Left renal cortex interstitium (tissue), 4 donors: ENCODE measurements at regions not wholly inside any gene's neighbourhood (a gene's known extent, or its start where the extent isn't known, plus 50 kb on each side); places are given as distances from the start of the nearest gene placed in this dataset.
"Not testable (repeated sequence)": the region's sequence is repeated elsewhere in the genome, so short reads cannot be mapped to it uniquely, and the experiment has no call there.

ENCODE experiments used
- DNase-seq, 4 donors: peaks; one replicate each; pipeline ENCODE4 v3.0.0-alpha.2; 2013; ENCODE audit warnings: low read depth in 4 of 4, low spot score in 2 of 4, missing footprints in 1 of 4

GRCh38 chr2:55811048-55811447, 112.5 kb downstream of the EFEMP1 start:
- DNase-seq: no peak

- no peak for DNase-seq
These were observed 113.0 kb downstream of the EFEMP1 start for GRCh38 chr2:55810622-55811020.

GRCh38 chr2:55809875-55810621, 113.5 kb downstream of the EFEMP1 start:
- DNase-seq: no peak

GRCh38 chr2:55807900-55808299, 114.3 kb upstream of the PNPT1 start:
- no peak for DNase-seq

GRCh38 chr2:55805686-55806085, 112.0 kb upstream of the PNPT1 start:
- DNase-seq: no peak

- DNase-seq: no peak
These were observed 110.9 kb upstream of the PNPT1 start for GRCh38 chr2:55804535-55804934.

- no peak for DNase-seq
These were observed 108.4 kb upstream of the PNPT1 start for GRCh38 chr2:55802067-55802466.

- no peak for DNase-seq
These were observed 107.8 kb upstream of the PNPT1 start for GRCh38 chr2:55801436-55801835.

GRCh38 chr2:55799624-55800023, 106.0 kb upstream of the PNPT1 start:
- DNase-seq: not testable (repeated sequence)

GRCh38 chr2:55796121-55796520, 102.5 kb upstream of the PNPT1 start:
- no peak for DNase-seq

GRCh38 chr2:55793602-55794001, 100.0 kb upstream of the PNPT1 start:
- not testable (repeated sequence) for DNase-seq

- DNase-seq: no peak
These were observed 92.6 kb upstream of the PNPT1 start for GRCh38 chr2:55786280-55786679.

- not testable (repeated sequence) for DNase-seq
These were observed 90.1 kb upstream of the PNPT1 start for GRCh38 chr2:55783751-55784150.

GRCh38 chr2:55782528-55783173, 89.0 kb upstream of the PNPT1 start:
- DNase-seq: no peak

GRCh38 chr2:55781542-55781941, 87.9 kb upstream of the PNPT1 start:
- DNase-seq: no peak

GRCh38 chr2:55780697-55781096, 87.1 kb upstream of the PNPT1 start:
- DNase-seq: no peak

- no peak for DNase-seq
These were observed 86.1 kb upstream of the PNPT1 start for GRCh38 chr2:55779459-55780421.

GRCh38 chr2:55776966-55777365, 83.3 kb upstream of the PNPT1 start:
- no peak for DNase-seq

GRCh38 chr2:55776479-55776878, 82.8 kb upstream of the PNPT1 start:
- no peak for DNase-seq

- no peak for DNase-seq
These were observed 82.2 kb upstream of the PNPT1 start for GRCh38 chr2:55775828-55776227.

- not testable (repeated sequence) for DNase-seq
These were observed 80.0 kb upstream of the PNPT1 start for GRCh38 chr2:55773651-55774050.
